ENCODE measurements at regions not wholly inside any gene's neighbourhood (a gene's known extent, or its start where the extent isn't known, plus 50 kb on each side); places are given as distances from the start of the nearest gene placed in this dataset. TPM values are rescaled to one million over a fixed set of nuclear protein-coding genes. Genes with fewer than 3 reads are reported as not detected.

DNA sequence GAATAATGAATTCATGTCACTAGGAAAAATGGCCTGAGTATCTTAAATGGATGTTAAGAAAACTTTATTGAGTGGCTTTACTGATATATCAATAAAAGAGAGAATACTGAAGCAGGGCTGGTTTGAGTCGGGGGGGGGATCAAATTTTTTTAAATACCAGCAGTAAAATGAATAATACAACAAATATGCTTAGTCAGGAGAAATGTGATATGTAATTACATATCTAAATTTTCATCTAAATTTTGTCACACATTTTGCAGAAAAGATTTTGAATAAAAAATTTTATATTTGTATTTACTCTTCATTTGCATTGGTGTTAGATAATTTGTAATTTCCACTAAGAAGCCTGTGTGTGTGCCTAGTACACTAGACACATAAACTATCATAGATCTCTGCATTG is 2300.2 kb downstream of the MRPL39 start:
- DNase-seq (ENCODE audit: low read depth), result no peak

DNA sequence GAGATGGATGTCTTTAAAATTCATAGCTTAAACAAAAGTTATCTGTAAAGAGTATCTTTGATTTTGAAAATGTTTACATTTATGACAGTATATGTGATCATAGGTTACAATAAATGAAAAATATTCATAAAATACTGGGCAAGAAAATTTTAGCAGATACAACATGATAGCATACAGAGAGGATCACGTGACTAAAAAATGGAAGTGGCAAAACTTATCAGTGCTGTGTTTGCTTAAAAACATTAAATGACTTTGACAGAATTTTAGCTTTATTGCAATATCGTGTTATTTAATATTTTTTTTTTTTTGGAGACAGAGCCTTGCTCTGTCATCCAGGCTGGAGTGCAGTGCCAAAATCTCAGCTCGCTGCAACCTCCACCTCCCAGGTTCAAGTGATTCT is 2294.1 kb downstream of the NCAM2 start:
- no peak for DNase-seq (ENCODE audit: low read depth)

DNA sequence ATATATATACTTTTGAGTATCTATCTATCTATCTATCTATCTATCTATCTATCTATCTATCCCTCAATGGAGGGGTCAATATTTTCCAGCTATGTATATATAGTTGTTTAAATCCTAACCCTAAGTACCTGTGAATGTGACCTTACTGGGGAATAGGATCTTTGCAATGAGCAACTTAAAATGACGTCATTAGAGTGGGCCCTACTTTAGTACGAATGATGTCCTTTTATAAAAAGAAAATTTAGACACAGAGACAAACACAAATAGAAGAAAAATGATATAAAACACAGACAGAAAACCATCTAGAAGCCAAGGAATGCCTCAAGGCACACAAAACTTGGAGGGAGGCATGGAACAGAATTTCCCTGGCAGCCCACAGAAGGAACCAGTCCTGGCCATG is 2283.7 kb downstream of the NCAM2 start:
- DNase-seq (ENCODE audit: low read depth), result no peak

DNA sequence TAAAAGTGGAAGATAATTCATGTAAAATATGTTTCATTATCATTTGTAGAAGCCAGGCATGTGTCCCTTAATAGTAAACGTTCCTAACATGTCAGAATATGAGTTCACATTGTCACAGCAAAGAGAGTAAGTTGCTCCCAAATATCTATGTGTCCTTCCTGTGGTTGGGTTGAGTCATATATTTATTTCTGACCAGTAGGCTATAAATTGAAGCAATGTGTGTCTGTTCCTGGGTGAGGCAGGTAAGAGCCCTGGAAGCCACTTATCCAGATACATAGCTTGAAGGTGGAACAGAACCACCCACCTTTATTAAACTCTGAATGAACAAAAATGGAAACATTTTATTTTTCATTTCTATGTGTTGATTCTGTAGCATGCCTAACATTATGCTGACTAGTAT is 2251.6 kb downstream of the NCAM2 start:
- peak; percentile 19 for DNase-seq (ENCODE audit: low read depth)

DNA sequence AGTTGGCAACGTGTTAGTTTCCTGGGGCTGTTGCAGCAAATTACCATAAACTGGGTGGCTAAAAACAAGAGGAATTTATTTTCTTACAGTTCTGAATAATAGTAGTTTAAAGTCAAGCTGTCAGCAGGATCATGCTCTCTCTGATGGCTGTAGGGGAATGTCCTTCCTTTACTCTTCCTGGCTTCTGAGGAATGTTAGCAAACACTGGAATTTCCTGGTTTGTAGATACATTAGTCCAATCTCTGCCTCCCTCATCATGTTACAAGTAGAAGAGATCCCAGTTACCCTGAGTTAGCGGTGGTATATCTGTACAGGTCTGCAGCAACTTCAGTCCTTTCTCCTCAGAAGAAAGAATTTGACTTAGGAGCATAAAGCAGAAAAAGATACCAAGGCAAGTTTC is 2249.1 kb downstream of the NCAM2 start:
- DNase-seq (ENCODE audit: low read depth), result peak; percentile 42

DNA sequence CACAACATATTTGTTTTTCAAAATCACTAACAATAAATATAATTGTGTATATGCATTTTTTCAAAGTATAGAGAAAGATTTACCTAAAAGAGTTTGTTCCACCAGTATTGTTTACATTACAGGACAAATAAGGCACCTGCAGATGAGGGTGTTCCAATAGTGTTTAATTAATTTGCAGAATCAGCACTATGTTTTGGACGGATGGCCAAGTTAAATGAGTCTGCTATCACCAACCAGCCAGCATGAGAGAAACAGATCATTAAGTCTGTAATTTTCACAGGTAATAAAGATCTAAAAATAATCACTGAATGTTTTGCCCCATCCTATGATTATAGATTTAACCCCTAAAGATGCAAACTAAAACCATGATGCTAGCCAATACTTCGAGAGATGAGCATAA is 2247.0 kb downstream of the NCAM2 start:
- DNase-seq (ENCODE audit: low read depth), result no peak

DNA sequence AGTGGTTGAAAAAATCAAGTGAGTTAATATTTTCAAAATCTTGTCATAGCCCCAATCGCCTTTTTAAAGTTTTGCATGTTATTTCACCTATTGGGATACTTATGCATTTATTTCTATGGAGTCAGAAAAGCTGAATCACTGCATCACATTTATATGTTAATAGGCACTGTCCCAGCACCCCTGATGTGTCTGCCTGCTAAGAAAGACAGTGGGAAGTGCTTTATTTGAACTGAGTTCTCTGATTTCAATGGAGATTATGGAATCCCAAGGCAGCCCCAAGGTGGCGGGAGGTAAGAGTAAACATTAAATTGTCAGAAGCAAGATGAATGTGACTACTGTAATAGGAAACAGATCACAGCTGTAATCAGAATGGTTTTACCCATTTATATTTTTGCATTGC is 2225.7 kb downstream of the NCAM2 start:
- no peak for DNase-seq (ENCODE audit: low read depth)

DNA sequence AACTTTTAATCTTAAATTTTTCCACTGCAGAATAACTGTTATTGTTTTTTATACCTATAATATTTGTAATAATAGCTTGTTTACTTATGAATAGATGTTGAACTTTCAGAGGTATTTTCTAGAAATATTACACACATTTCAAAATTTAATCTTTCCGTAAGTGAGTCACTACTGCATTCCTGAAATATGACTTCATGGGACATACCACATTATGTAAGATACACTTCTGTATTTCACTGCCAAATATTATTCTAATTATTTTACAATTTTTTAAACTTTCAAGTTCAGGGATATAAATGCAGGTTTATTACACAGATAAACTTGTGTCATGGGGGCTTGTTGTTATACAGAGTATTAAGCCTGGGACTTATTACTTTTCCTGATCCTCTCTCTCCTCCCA is 2220.5 kb downstream of the NCAM2 start:
- no peak for DNase-seq (ENCODE audit: low read depth)

DNA sequence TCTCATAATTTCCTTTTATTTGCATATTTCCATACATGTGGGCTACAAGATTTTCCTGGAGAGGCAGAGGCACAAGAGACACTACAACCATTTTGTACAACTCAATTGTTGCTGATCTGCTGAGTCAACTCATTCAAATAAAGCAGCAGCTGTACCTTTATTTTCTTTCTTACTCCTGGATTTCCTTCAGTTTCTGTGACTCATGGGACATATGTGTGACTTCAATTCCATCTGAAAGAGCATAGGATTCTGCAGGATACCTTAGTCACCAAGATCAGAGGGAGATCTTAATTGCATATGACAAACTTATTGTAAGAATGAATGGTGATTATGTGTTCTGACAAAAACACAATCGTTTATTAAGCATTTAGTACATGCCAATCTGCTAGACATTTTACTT is 2219.4 kb downstream of the NCAM2 start:
- DNase-seq (ENCODE audit: low read depth), result peak; percentile 59

DNA sequence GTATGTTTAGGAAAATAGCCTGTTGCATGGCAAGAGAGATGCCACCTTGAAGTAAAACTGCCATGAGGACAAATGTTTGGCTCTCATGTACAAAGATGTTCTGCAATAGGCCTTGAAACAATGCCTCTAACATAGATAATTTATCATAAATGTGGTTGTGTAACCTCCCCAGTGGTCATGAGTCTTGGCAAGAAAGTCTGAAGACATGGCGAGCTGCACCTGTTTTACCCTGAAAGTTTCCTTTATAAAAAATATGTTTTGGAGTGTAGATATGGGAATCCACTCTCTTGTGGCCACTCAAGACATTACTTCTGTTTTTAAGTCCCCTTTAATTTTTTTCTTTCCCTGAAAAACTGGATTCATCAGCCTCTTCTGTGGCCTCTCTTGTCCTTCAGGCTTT is 2217.1 kb downstream of the NCAM2 start:
- no peak for DNase-seq (ENCODE audit: low read depth)

Small RNAs in the stretch of these regions (small RNA-seq; reads per million reads assigned to genes)
- gene AP001340.1, result not detected
- not detected for gene RF00019
- not detected for gene RN7SKP236
- not detected for gene RNA5SP489
- gene RNU2-55P, result 1.5 reads per million, percentile 80 among the genes with 10 or more reads in this experiment
